ENCODE measurements at regions not wholly inside any gene's neighbourhood (a gene's known extent, or its start where the extent isn't known, plus 50 kb on each side); places are given as distances from the start of the nearest gene placed in this dataset.
A peak's percentile ranks its signal among the peaks of the same experiment; 100 is the strongest.
"Not testable (repeated sequence)": the region's sequence is repeated elsewhere in the genome, so short reads cannot be mapped to it uniquely, and the experiment has no call there.

- TF ChIP-seq CTCF (conservative IDR thresholded peaks at IDR 0.05), result peak; percentile 67
- H3K4me3 Mint-ChIP-seq, result no peak overlapping the region
- H3K4me1 Mint-ChIP-seq (ENCODE audit: unreplicated experiment), result no peaks in the 10 kb centered on the region
- H3K36me3 Mint-ChIP-seq, result no peaks in the 10 kb centered on the region
- no peak overlapping the region for H3K27ac Mint-ChIP-seq
- H3K9me3 Mint-ChIP-seq, result peaks cover 2% of the 10 kb centered on the region
- H3K27me3 Mint-ChIP-seq, result no peaks in the 10 kb centered on the region
- no peak for DNase-seq (ENCODE audit: extremely low spot score, unreplicated experiment)
Observed at GRCh38 chr3:154904328-154904727, 175.8 kb upstream of the MME start.

- DNase-seq (ENCODE audit: extremely low spot score, unreplicated experiment); H3K9me3 Mint-ChIP-seq; H3K4me1 Mint-ChIP-seq (ENCODE audit: unreplicated experiment); H3K27ac Mint-ChIP-seq; H3K36me3 Mint-ChIP-seq; H3K27me3 Mint-ChIP-seq; H3K4me3 Mint-ChIP-seq: not testable (repeated sequence)
Observed at GRCh38 chr3:154902495-154902894, 177.6 kb upstream of the MME start.

GRCh38 chr3:154901278-154901677, 178.8 kb upstream of the MME start:
- TF ChIP-seq CTCF (conservative IDR thresholded peaks at IDR 0.05), result no peak
- Mint-ChIP-seq H3K4me3 (no peak overlapping the region), H3K4me1 (ENCODE audit: unreplicated experiment) (no peaks in the 10 kb centered on the region), H3K27ac (no peak overlapping the region), H3K27me3 (no peaks in the 10 kb centered on the region), H3K9me3 (no peaks in the 10 kb centered on the region), H3K36me3 (no peaks in the 10 kb centered on the region)
- no peak for DNase-seq (ENCODE audit: extremely low spot score, unreplicated experiment)

- no peaks in the 10 kb centered on the region for H3K9me3 Mint-ChIP-seq
- no peak overlapping the region for H3K27ac Mint-ChIP-seq
- H3K36me3 Mint-ChIP-seq, result no peaks in the 10 kb centered on the region
Observed at GRCh38 chr3:154900816-154901215, 179.3 kb upstream of the MME start.

GRCh38 chr3:154898916-154899315, 181.2 kb upstream of the MME start:
- no peaks in the 10 kb centered on the region for H3K9me3 Mint-ChIP-seq
- no peaks in the 10 kb centered on the region for H3K27me3 Mint-ChIP-seq
- DNase-seq (ENCODE audit: extremely low spot score, unreplicated experiment), result no peak
- H3K36me3 Mint-ChIP-seq, result no peaks in the 10 kb centered on the region
- H3K4me3 Mint-ChIP-seq, result no peak overlapping the region
- no peak overlapping the region for H3K27ac Mint-ChIP-seq
- no peak for TF ChIP-seq CTCF (conservative IDR thresholded peaks at IDR 0.05)
- no peaks in the 10 kb centered on the region for H3K4me1 Mint-ChIP-seq (ENCODE audit: unreplicated experiment)

More at GRCh38 chr3:154900816-154901215, 179.3 kb upstream of the MME start:
- no peak for TF ChIP-seq CTCF (conservative IDR thresholded peaks at IDR 0.05)
- no peak for DNase-seq (ENCODE audit: extremely low spot score, unreplicated experiment)
- H3K27me3 Mint-ChIP-seq, result no peaks in the 10 kb centered on the region
- no peaks in the 10 kb centered on the region for H3K4me1 Mint-ChIP-seq (ENCODE audit: unreplicated experiment)
- H3K4me3 Mint-ChIP-seq, result no peak overlapping the region

- Mint-ChIP-seq H3K27me3 (no peaks in the 10 kb centered on the region), H3K27ac (no peak overlapping the region), H3K9me3 (no peaks in the 10 kb centered on the region), H3K36me3 (no peaks in the 10 kb centered on the region), H3K4me3 (no peak overlapping the region), H3K4me1 (ENCODE audit: unreplicated experiment) (no peaks in the 10 kb centered on the region)
- no peak for DNase-seq (ENCODE audit: extremely low spot score, unreplicated experiment)
- no peak for TF ChIP-seq CTCF (conservative IDR thresholded peaks at IDR 0.05)
Observed at GRCh38 chr3:154898443-154898842, 181.7 kb upstream of the MME start.
